ENCODE measurements at regions not wholly inside any gene's neighbourhood (a gene's known extent, or its start where the extent isn't known, plus 50 kb on each side); places are given as distances from the start of the nearest gene placed in this dataset.

- H3K4me2 ChIP-seq (ENCODE audit: control insufficient read depth, extremely low read depth, insufficient read depth, low read depth, low read length): no peak overlapping the region
- DNase-seq (ENCODE audit: low read depth, low spot score): no peak
- no peak overlapping the region for H3K27ac ChIP-seq (ENCODE audit: control insufficient read depth, insufficient read depth, low read length)
- no peak overlapping the region for H3K9ac ChIP-seq (ENCODE audit: control insufficient read depth, extremely low read depth, insufficient read depth, low read length)
- no peaks in the 10 kb centered on the region for H3K36me3 ChIP-seq (ENCODE audit: control insufficient read depth in 2 of 2, extremely low read depth in 1 of 2, insufficient read depth in 2 of 2, low read length in 2 of 2)
- no peaks in the 10 kb centered on the region for H3K27me3 ChIP-seq (ENCODE audit: control insufficient read depth, extremely low read depth, insufficient read depth, low read length)
- TF ChIP-seq EZH2 (IDR thresholded peaks at IDR 0.05; ENCODE audit: low read length) (no peak), CTCF (optimal IDR thresholded peaks at IDR 0.05 in 1 of 3, IDR thresholded peaks at IDR 0.05 in 1 of 3, conservative IDR thresholded peaks at IDR 0.05 in 1 of 3; ENCODE audit: extremely low read depth in 1 of 3, insufficient read depth in 2 of 3, low read length in 3 of 3) (no peak)
- no peak overlapping the region for H3K4me3 ChIP-seq (ENCODE audit: control insufficient read depth in 2 of 3, extremely low read depth in 1 of 3, insufficient read depth in 2 of 3, low read depth in 1 of 3, low read length in 3 of 3)
- no peaks in the 10 kb centered on the region for H3K9me1 ChIP-seq (ENCODE audit: control insufficient read depth, extremely low read depth, insufficient read depth, low read length)
- no peak for FAIRE-seq
- dilution Hi-C loops (cut with MboI; ENCODE audit: extremely low pct_ligation_motif_present, low sequenced_read_pairs): no loop called here
- H3K9me3 ChIP-seq (ENCODE audit: control insufficient read depth, low read depth, low read length): no peaks in the 10 kb centered on the region
- H3K4me1 ChIP-seq (ENCODE audit: control insufficient read depth, extremely low read depth, insufficient read depth, low read length): no peaks in the 10 kb centered on the region
- no peaks in the 10 kb centered on the region for H3K79me2 ChIP-seq (ENCODE audit: control insufficient read depth, insufficient read depth, low read length)
- H2AFZ ChIP-seq (ENCODE audit: control insufficient read depth, low read length): no peak overlapping the region
- no peaks in the 10 kb centered on the region for H4K20me1 ChIP-seq (ENCODE audit: control insufficient read depth, extremely low read depth, insufficient read depth, low read length)
Measured at GRCh38 chr17:70924776-70925175, 755.4 kb downstream of the KCNJ2 start.

- no peaks in the 10 kb centered on the region for H3K4me1 ChIP-seq (ENCODE audit: control insufficient read depth, extremely low read depth, insufficient read depth, low read length)
- DNase-seq (ENCODE audit: low read depth, low spot score): no peak
- dilution Hi-C loops (cut with MboI; ENCODE audit: extremely low pct_ligation_motif_present, low sequenced_read_pairs): no loop called here
- H3K9ac ChIP-seq (ENCODE audit: control insufficient read depth, extremely low read depth, insufficient read depth, low read length): no peak overlapping the region
- H3K9me1 ChIP-seq (ENCODE audit: control insufficient read depth, extremely low read depth, insufficient read depth, low read length): no peaks in the 10 kb centered on the region
- H4K20me1 ChIP-seq (ENCODE audit: control insufficient read depth, extremely low read depth, insufficient read depth, low read length): no peaks in the 10 kb centered on the region
- no peak for FAIRE-seq
- TF ChIP-seq CTCF (optimal IDR thresholded peaks at IDR 0.05 in 1 of 3, IDR thresholded peaks at IDR 0.05 in 1 of 3, conservative IDR thresholded peaks at IDR 0.05 in 1 of 3; ENCODE audit: extremely low read depth in 1 of 3, insufficient read depth in 2 of 3, low read length in 3 of 3) (no peak), EZH2 (IDR thresholded peaks at IDR 0.05; ENCODE audit: low read length) (no peak)
- H3K4me3 ChIP-seq (ENCODE audit: control insufficient read depth in 2 of 3, extremely low read depth in 1 of 3, insufficient read depth in 2 of 3, low read depth in 1 of 3, low read length in 3 of 3): no peak overlapping the region
- H3K4me2 ChIP-seq (ENCODE audit: control insufficient read depth, extremely low read depth, insufficient read depth, low read depth, low read length): no peak overlapping the region
- H3K79me2 ChIP-seq (ENCODE audit: control insufficient read depth, insufficient read depth, low read length): no peaks in the 10 kb centered on the region
- no peaks in the 10 kb centered on the region for H3K27me3 ChIP-seq (ENCODE audit: control insufficient read depth, extremely low read depth, insufficient read depth, low read length)
- H3K9me3 ChIP-seq (ENCODE audit: control insufficient read depth, low read depth, low read length): no peaks in the 10 kb centered on the region
- no peak overlapping the region for H2AFZ ChIP-seq (ENCODE audit: control insufficient read depth, low read length)
- no peak overlapping the region for H3K27ac ChIP-seq (ENCODE audit: control insufficient read depth, insufficient read depth, low read length)
- no peaks in the 10 kb centered on the region for H3K36me3 ChIP-seq (ENCODE audit: control insufficient read depth in 2 of 2, extremely low read depth in 1 of 2, insufficient read depth in 2 of 2, low read length in 2 of 2)
Measured at GRCh38 chr17:70929226-70929625, 759.9 kb downstream of the KCNJ2 start.

Data from keratinocyte (primary cell).